ENCODE measurements at regions not wholly inside any gene's neighbourhood (a gene's known extent, or its start where the extent isn't known, plus 50 kb on each side); places are given as distances from the start of the nearest gene placed in this dataset.

- TF ChIP-seq CTCF (IDR thresholded peaks at IDR 0.05) (no peak), POLR2A (IDR thresholded peaks at IDR 0.05) (no peak)
These were observed 120.2 kb upstream of the ADRA1D start for GRCh38 chr20:4369119-4369797.

Data from right lobe of liver (tissue), 4 donors.